ENCODE measurements at regions not wholly inside any gene's neighbourhood (a gene's known extent, or its start where the extent isn't known, plus 50 kb on each side); places are given as distances from the start of the nearest gene placed in this dataset.

DNA sequence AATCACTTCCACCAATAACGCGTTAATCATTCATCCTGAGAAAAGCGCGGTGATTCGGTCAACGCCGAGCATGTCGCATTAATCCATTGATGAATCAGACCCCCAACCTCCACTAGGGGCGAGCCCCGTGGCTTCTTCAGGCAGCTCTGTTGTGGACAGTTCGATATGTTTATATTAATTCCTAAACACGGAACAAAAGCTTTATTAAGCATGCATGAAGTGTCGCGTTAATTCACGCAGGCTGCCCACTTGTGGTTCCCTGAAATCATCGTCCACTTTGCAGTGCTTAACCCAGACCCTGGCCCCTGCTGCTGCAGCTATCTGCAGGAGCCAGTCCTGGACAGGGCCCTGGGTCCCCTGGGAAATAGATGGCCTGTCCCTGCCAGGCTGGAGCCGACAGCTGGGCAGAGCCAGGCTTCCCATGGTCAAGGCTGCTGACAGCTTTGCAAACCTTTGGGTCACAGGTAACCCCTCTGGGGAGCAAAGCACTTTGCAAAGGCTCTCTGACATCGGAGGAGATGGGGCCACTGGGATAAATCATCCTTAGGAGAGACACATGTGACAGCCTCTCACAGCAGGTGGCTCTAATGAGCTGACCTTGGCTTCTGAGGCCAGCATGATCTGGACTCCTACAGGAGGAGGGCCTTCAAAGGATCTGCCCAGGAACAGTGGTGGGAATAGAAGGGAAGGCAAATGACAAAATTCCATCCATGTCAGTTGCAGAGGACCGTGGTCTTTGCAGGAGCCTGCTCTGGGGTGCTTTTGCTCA lies 137.0 kb upstream of the AJAP1 start:
- Histone ChIP-seq H3K4me3 (no peak overlapping the region), H3K9me3 (no peaks in the 10 kb centered on the region), H3K4me1 (ENCODE audit: control insufficient read depth in 1 of 2, low read depth in 2 of 2) (no peaks in the 10 kb centered on the region), H3K27me3 (replicated peaks; ENCODE audit: insufficient read depth) (no peaks in the 10 kb centered on the region), H3K27ac (no peak overlapping the region), H3K36me3 (no peaks in the 10 kb centered on the region)
- DNase-seq (ENCODE audit: low spot score) = no peak
- no peak for ATAC-seq (ENCODE audit: insufficient number of reproducible peaks, low FRiP score, low read depth)
- TF ChIP-seq, protein P1, sequence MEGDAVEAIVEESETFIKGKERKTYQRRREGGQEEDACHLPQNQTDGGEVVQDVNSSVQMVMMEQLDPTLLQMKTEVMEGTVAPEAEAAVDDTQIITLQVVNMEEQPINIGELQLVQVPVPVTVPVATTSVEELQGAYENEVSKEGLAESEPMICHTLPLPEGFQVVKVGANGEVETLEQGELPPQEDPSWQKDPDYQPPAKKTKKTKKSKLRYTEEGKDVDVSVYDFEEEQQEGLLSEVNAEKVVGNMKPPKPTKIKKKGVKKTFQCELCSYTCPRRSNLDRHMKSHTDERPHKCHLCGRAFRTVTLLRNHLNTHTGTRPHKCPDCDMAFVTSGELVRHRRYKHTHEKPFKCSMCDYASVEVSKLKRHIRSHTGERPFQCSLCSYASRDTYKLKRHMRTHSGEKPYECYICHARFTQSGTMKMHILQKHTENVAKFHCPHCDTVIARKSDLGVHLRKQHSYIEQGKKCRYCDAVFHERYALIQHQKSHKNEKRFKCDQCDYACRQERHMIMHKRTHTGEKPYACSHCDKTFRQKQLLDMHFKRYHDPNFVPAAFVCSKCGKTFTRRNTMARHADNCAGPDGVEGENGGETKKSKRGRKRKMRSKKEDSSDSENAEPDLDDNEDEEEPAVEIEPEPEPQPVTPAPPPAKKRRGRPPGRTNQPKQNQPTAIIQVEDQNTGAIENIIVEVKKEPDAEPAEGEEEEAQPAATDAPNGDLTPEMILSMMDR (IDR thresholded peaks at IDR 0.05) = no peak

DNA sequence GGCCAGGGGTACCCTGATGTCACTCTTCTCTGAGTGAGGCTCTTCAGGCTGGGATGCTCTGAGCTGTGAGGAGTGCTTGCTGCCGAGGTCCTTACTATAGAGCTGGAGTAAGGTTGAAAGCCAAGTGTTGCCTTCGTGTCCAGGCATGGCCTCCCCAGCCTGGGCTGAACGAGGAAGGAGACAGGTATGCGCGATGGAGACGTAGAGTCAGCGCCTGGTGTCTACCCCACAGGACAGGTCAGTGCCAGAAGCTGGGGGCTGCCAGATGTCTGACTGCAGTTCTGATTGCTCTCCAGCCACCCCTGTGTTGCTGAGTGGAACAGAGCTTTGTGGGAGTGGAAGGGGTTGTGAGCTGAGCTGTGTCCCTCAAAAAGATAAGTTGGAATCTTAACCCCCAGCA lies 135.8 kb upstream of the AJAP1 start:
- DNase-seq (ENCODE audit: low spot score) (no peak), ATAC-seq (ENCODE audit: insufficient number of reproducible peaks, low FRiP score, low read depth) (no peak)
- Histone ChIP-seq H3K36me3 (no peaks in the 10 kb centered on the region), H3K9me3 (no peaks in the 10 kb centered on the region), H3K27me3 (replicated peaks; ENCODE audit: insufficient read depth) (no peaks in the 10 kb centered on the region), H3K27ac (no peak overlapping the region), H3K4me1 (ENCODE audit: control insufficient read depth in 1 of 2, low read depth in 2 of 2) (no peaks in the 10 kb centered on the region), H3K4me3 (no peak overlapping the region)
- TF ChIP-seq, protein P1 (IDR thresholded peaks at IDR 0.05) = no peak

DNA sequence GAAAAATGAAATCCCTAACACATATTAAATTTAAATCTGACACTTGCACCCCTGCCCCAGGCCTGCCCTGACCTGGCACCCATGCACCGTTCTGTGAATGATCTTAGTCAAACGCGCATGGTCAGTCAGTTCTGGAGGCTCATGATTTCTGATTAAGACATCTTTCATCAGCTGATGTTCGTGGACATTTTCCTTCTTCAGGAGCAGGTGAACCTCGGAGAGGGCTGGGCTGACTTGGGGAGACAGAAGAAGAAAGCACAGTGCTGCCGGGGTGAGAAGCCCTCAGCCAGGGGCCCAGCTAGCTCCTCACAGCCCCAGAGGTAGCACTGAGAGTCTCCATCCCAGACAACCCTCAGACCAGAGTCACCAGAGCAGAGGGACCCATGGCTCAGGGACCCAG lies 134.5 kb upstream of the AJAP1 start:
- no peaks in the 10 kb centered on the region for H3K4me1 ChIP-seq (ENCODE audit: control insufficient read depth in 1 of 2, low read depth in 2 of 2)
- H3K27ac ChIP-seq = no peak overlapping the region
- no peak overlapping the region for H3K4me3 ChIP-seq
- TF ChIP-seq, protein P1 (IDR thresholded peaks at IDR 0.05) = no peak
- no peaks in the 10 kb centered on the region for H3K36me3 ChIP-seq
- no peaks in the 10 kb centered on the region for H3K27me3 ChIP-seq (replicated peaks; ENCODE audit: insufficient read depth)
- ATAC-seq (ENCODE audit: insufficient number of reproducible peaks, low FRiP score, low read depth) = no peak
- H3K9me3 ChIP-seq = no peaks in the 10 kb centered on the region
- DNase-seq (ENCODE audit: low spot score) = no peak

DNA sequence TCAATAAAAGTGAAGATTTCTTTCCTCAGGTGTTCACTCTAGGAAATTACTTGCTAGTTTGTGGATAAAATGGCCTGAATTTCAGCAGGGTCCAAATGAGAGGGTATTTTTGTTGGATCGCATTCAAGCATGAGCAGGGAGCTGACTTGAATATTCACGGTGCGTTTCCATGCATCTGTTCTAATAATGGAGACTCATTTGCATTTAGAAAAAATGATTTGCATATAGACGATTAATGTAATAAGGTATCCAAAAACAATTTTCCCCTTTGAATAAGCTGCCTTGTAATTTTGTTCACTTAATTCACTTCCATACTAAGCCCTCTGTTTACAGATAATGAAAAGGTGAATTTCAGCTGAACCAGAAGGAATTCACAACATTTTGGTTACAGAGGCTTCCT lies 130.9 kb upstream of the AJAP1 start:
- no peaks in the 10 kb centered on the region for H3K27me3 ChIP-seq (replicated peaks; ENCODE audit: insufficient read depth)
- no peak overlapping the region for H3K27ac ChIP-seq
- DNase-seq (ENCODE audit: low spot score) = no peak
- no peaks in the 10 kb centered on the region for H3K4me1 ChIP-seq (ENCODE audit: control insufficient read depth in 1 of 2, low read depth in 2 of 2)
- no peak overlapping the region for H3K4me3 ChIP-seq
- no peak for ATAC-seq (ENCODE audit: insufficient number of reproducible peaks, low FRiP score, low read depth)
- no peaks in the 10 kb centered on the region for H3K9me3 ChIP-seq
- H3K36me3 ChIP-seq = no peaks in the 10 kb centered on the region
- TF ChIP-seq, protein P1 (IDR thresholded peaks at IDR 0.05) = no peak

DNA sequence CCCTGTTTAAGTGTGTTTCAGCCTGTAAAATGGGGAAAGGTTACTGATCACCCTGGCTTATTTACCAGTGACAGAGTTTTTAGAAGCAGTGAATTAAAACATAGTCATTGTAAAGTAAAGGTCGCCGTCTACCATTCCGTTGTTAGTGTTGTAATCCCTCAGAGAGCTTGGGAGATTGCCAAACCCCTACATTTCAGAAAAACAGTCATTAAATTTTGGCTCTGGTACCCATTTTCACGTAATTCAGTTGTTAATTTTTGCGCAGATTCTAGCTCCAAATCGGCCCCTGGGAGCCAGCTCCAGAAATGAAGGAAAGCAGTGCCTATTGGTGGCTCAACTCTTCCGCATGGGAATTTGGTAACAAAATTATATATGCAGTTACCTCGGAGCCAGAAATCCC lies 127.7 kb upstream of the AJAP1 start:
- ATAC-seq (ENCODE audit: insufficient number of reproducible peaks, low FRiP score, low read depth) = no peak

More for the DNA sequence above, 127.7 kb upstream of the AJAP1 start:
- Histone ChIP-seq H3K4me3 (no peak overlapping the region), H3K27me3 (replicated peaks; ENCODE audit: insufficient read depth) (no peaks in the 10 kb centered on the region), H3K27ac (no peak overlapping the region), H3K4me1 (ENCODE audit: control insufficient read depth in 1 of 2, low read depth in 2 of 2) (no peaks in the 10 kb centered on the region), H3K36me3 (no peaks in the 10 kb centered on the region), H3K9me3 (no peaks in the 10 kb centered on the region)
- DNase-seq (ENCODE audit: low spot score) = no peak
- TF ChIP-seq, protein P1 (IDR thresholded peaks at IDR 0.05) = no peak
